IPS-18a (cell line): ENCODE measurements at regions not wholly inside any gene's neighbourhood (a gene's known extent, or its start where the extent isn't known, plus 50 kb on each side); places are given as distances from the start of the nearest gene placed in this dataset.

Experiments
- H3K27ac ChIP-seq: one replicate; pipeline ENCODE4 v1.5.1; 2013; ENCODE audit warnings: low read length
- H3K27me3 ChIP-seq: one replicate; pipeline ENCODE4 v1.6.1; 2013; ENCODE audit warnings: mild to moderate bottlenecking, low read length; ENCODE audit not compliant: control insufficient read depth, insufficient read depth
- H3K36me3 ChIP-seq: one replicate; pipeline ENCODE4 v1.6.1; 2013; ENCODE audit warnings: low read depth, low read length; ENCODE audit not compliant: control insufficient read depth
- H3K4me1 ChIP-seq: one replicate; pipeline ENCODE4 v1.6.1; 2013; ENCODE audit warnings: low read depth, low read length; ENCODE audit not compliant: control insufficient read depth
- H3K4me3 ChIP-seq: one replicate; pipeline ENCODE4 v1.5.1; 2013; ENCODE audit warnings: low read length
- H3K9ac ChIP-seq: one replicate; pipeline ENCODE4 v1.6.1; 2013; ENCODE audit warnings: mild to moderate bottlenecking, low read length, moderate library complexity
- H3K9me3 ChIP-seq: one replicate; pipeline ENCODE4 v1.6.1; 2013; ENCODE audit warnings: low read depth, low read length; ENCODE audit not compliant: control insufficient read depth

- Histone ChIP-seq H3K27me3 (no peaks in the 10 kb centered on the region), H3K36me3 (no peaks in the 10 kb centered on the region), H3K9me3 (no peaks in the 10 kb centered on the region), H3K4me1 (peaks cover 18% of the 10 kb centered on the region), H3K27ac (no peak overlapping the region), H3K4me3 (no peak overlapping the region), H3K9ac (no peak overlapping the region)
Observed at GRCh38 chr2:219876931-219877330, 249.5 kb downstream of the SLC4A3 start.

GRCh38 chr2:219877728-219878127 is 250.3 kb downstream of the SLC4A3 start:
- Histone ChIP-seq H3K4me1 (peaks cover 12% of the 10 kb centered on the region), H3K4me3 (no peak overlapping the region), H3K9me3 (no peaks in the 10 kb centered on the region), H3K27ac (no peak overlapping the region), H3K36me3 (no peaks in the 10 kb centered on the region), H3K27me3 (no peaks in the 10 kb centered on the region), H3K9ac (no peak overlapping the region)

DNA sequence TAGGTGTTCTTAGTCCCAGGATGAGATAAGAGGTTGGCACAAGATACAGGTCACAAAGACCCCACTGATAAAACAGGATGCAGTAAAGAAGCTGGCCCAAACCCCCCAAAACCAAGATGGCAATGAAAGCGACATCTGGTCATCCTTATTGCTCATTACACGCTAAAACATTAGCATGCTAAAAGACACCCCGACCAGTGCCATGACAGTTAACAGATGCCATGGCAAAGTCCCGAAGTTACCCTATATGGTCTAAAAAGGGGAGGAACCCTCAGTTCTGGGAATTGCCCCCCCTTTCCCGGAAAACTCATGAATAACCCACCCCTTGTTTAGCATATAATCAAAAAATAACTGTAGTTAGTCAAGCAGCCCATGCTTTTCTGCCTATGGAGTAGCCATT is 251.1 kb downstream of the SLC4A3 start:
- Histone ChIP-seq H3K27me3 (no peaks in the 10 kb centered on the region), H3K9me3 (no peaks in the 10 kb centered on the region), H3K9ac (no peak overlapping the region), H3K4me1 (peaks cover 8% of the 10 kb centered on the region), H3K4me3 (no peak overlapping the region), H3K36me3 (no peaks in the 10 kb centered on the region), H3K27ac (no peak overlapping the region)

GRCh38 chr2:219881851-219882250 is 254.4 kb downstream of the SLC4A3 start:
- H3K27ac ChIP-seq: no peak overlapping the region
- H3K4me3 ChIP-seq: no peak overlapping the region
- no peak overlapping the region for H3K9ac ChIP-seq
- no peaks in the 10 kb centered on the region for H3K27me3 ChIP-seq
- H3K36me3 ChIP-seq: no peaks in the 10 kb centered on the region
- H3K4me1 ChIP-seq: no peaks in the 10 kb centered on the region
- H3K9me3 ChIP-seq: no peaks in the 10 kb centered on the region

DNA sequence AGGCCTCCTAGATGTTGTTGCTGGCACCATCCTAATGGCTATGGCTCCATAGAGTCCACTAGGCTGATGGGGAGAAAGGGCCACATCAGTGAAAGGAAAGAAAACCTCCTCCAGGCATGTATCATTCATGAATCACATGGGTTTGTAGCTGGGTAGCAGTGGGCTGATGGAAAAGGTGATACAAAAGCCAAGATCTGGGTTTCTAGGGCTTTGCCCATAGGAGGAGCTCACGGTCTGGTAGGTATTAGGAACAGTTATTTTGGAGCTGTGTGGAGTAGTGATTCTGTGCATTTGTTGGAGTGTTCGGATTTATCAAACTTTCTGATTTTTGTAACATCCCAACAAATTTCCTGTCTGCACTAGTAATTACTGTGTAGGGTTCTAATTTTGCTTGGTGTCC is 259.2 kb downstream of the SLC4A3 start:
- H3K36me3 ChIP-seq: no peaks in the 10 kb centered on the region
- no peaks in the 10 kb centered on the region for H3K4me1 ChIP-seq
- H3K27ac ChIP-seq: no peak overlapping the region
- H3K4me3 ChIP-seq: no peak overlapping the region
- no peaks in the 10 kb centered on the region for H3K9me3 ChIP-seq
- no peaks in the 10 kb centered on the region for H3K27me3 ChIP-seq
- no peak overlapping the region for H3K9ac ChIP-seq

DNA sequence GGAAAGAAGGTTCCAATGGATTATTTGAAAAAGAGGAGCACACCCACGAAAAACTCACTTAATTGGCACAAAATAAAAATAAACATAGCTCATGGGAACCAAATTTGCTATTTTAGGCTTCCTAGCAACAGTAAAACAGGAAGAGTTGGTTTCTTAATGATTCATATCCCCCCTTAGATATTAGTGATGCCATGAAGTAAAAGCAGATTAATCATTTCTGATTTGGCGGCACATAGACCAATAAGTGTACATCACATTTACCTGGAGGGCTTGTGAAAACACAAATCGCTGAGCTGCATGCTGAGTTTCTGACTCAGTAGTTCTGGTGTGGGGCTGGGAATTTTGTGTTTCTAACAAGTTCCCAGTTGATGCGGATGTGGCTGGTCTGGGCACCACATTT is 260.4 kb downstream of the SLC4A3 start:
- Histone ChIP-seq H3K27me3 (no peaks in the 10 kb centered on the region), H3K4me3 (no peak overlapping the region), H3K27ac (no peak overlapping the region)

GRCh38 chr2:219893541-219893940 is 266.1 kb downstream of the SLC4A3 start:
- no peak overlapping the region for H3K4me3 ChIP-seq
- H3K27me3 ChIP-seq: no peaks in the 10 kb centered on the region
- no peaks in the 10 kb centered on the region for H3K4me1 ChIP-seq

More for the DNA sequence above, 260.4 kb downstream of the SLC4A3 start:
- Histone ChIP-seq H3K36me3 (no peaks in the 10 kb centered on the region), H3K4me1 (no peaks in the 10 kb centered on the region), H3K9me3 (no peaks in the 10 kb centered on the region), H3K9ac (no peak overlapping the region)

DNA sequence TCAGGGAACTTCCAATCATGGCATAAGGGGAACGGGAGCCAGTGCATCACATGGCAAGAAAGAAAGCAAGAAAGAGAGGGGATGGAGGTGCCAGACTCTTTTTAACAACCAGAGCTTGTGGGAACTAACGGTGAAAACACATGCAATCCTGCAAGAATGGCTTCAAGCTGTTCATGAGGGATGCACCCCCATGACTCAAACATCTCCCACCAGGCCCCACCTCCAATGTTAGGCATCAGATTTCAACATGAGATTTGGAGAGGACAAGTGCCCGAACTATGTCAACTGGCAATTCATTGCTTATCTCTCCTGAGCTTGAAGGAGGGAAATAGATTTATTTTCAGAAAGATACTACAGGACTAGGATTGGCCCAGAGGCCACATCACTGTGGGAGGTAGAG is 270.0 kb downstream of the SLC4A3 start:
- Histone ChIP-seq H3K27ac (no peak overlapping the region), H3K4me3 (no peak overlapping the region), H3K9me3 (no peaks in the 10 kb centered on the region)

More at GRCh38 chr2:219893541-219893940, 266.1 kb downstream of the SLC4A3 start:
- Histone ChIP-seq H3K27ac (no peak overlapping the region), H3K9me3 (no peaks in the 10 kb centered on the region), H3K9ac (no peak overlapping the region), H3K36me3 (no peaks in the 10 kb centered on the region)

GRCh38 chr2:219901155-219901554 is 273.7 kb downstream of the SLC4A3 start:
- Histone ChIP-seq H3K9ac (no peak overlapping the region), H3K27me3 (no peaks in the 10 kb centered on the region), H3K36me3 (no peaks in the 10 kb centered on the region), H3K4me1 (peaks cover 7% of the 10 kb centered on the region), H3K27ac (no peak overlapping the region), H3K9me3 (no peaks in the 10 kb centered on the region), H3K4me3 (no peak overlapping the region)

More for the DNA sequence above, 270.0 kb downstream of the SLC4A3 start:
- no peaks in the 10 kb centered on the region for H3K36me3 ChIP-seq
- H3K4me1 ChIP-seq: peaks cover under 1% of the 10 kb centered on the region
- no peaks in the 10 kb centered on the region for H3K27me3 ChIP-seq
- H3K9ac ChIP-seq: no peak overlapping the region

DNA sequence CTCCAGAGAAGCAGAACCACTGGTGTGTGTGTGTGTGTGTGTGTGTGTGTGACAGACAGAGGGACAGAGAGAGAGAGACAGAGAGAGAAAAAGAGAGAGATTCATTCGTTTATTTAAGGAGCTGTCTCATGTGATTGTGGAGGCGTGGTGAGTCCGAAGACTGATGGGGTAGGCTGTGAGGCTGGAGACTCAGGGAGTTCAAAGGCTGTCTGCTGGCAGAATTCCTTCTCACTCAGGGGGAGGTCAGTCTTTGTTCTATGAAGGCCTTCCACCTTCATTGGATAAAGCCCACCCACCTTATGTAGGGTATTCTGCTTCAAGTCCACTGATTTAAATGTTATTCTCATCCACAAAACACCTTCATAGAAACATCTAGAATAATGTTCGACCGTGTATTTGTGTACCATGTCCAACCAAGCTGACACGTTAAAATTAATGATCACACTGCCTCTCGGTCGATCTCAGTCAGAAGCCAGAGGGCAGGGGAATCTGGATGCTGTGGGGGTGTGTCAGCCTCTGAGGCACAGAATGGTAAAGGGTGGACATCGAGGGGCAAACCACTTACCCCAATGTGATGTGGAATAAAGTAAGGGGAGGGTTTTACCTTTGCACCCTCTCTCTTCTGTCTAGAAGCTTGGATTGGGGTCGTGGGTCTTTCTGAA is 275.6 kb downstream of the SLC4A3 start:
- H3K4me3 ChIP-seq: no peak overlapping the region
- no peak overlapping the region for H3K27ac ChIP-seq
- H3K36me3 ChIP-seq: no peaks in the 10 kb centered on the region
- H3K9me3 ChIP-seq: no peaks in the 10 kb centered on the region
- no peak overlapping the region for H3K9ac ChIP-seq
- H3K27me3 ChIP-seq: no peaks in the 10 kb centered on the region
- H3K4me1 ChIP-seq: peaks cover 7% of the 10 kb centered on the region

- H3K9me3 ChIP-seq: no peaks in the 10 kb centered on the region
- no peak overlapping the region for H3K4me3 ChIP-seq
- H3K4me1 ChIP-seq: peaks cover 7% of the 10 kb centered on the region
- H3K27me3 ChIP-seq: no peaks in the 10 kb centered on the region
- H3K27ac ChIP-seq: no peak overlapping the region
- no peak overlapping the region for H3K9ac ChIP-seq
- no peaks in the 10 kb centered on the region for H3K36me3 ChIP-seq
Observed at GRCh38 chr2:219905640-219906039, 278.2 kb downstream of the SLC4A3 start.
